SK-N-SH treated with all-trans-retinoic acid at 6 μM for 48 hours (cell line): ENCODE measurements at regions not wholly inside any gene's neighbourhood (a gene's known extent, or its start where the extent isn't known, plus 50 kb on each side); places are given as distances from the start of the nearest gene placed in this dataset.

Experiments
- ATAC-seq: fragments of 200-7000 bp; cut with Tn5 transposase; 3 replicates; pipeline ENCODE4 v1.9.1; 2020; ENCODE audit warnings: mild to moderate bottlenecking, moderate library complexity
- ARNTL ChIP-seq: fragments of 450-650 bp; formaldehyde crosslinking; IDR thresholded peaks from 2 replicates; pipeline ENCODE4 v1.5.0; 2020; ENCODE audit warnings: low read depth, mild to moderate bottlenecking, moderate library complexity, borderline replicate concordance
- ESRRG ChIP-seq: fragments of 250-450 bp; sonication (Bioruptor Pico); IDR thresholded peaks from 2 replicates; pipeline ENCODE4 v1.6.1; 2021; ENCODE audit warnings: mild to moderate bottlenecking
- GLIS3 ChIP-seq: fragments of 250-450 bp; sonication (Bioruptor Pico); IDR thresholded peaks from 2 replicates; pipeline ENCODE4 v1.5.0; 2020; ENCODE audit warnings: mild to moderate bottlenecking, moderate library complexity
- ISL1 ChIP-seq: fragments of 250-450 bp; sonication (Bioruptor Pico); IDR thresholded peaks from 2 replicates; pipeline ENCODE4 v2.1.2; 2022; ENCODE audit warnings: mild to moderate bottlenecking, moderate library complexity
- OSR1 ChIP-seq: fragments of 250-450 bp; sonication (Bioruptor Pico); IDR thresholded peaks from 2 replicates; pipeline ENCODE4 v1.8.0; 2022; ENCODE audit warnings: moderate library complexity, mild to moderate bottlenecking, inconsistent platforms
- PPARA ChIP-seq: fragments of 250-450 bp; sonication (Bioruptor Pico); IDR thresholded peaks from 2 replicates; pipeline ENCODE4 v1.5.0; 2020; ENCODE audit warnings: mild to moderate bottlenecking, borderline replicate concordance
- RARB ChIP-seq: fragments of 250-450 bp; sonication (Bioruptor Pico); IDR thresholded peaks from 2 replicates; pipeline ENCODE4 v1.8.0; 2021; ENCODE audit warnings: mild to moderate bottlenecking, moderate library complexity
- SNAI2 ChIP-seq: fragments of 250-450 bp; sonication (Bioruptor Pico); IDR thresholded peaks from 2 replicates; pipeline ENCODE4 v1.5.0; 2020; ENCODE audit warnings: mild to moderate bottlenecking, moderate library complexity
- TCF4 ChIP-seq: fragments of 250-450 bp; sonication (Bioruptor Pico); IDR thresholded peaks from 2 replicates; pipeline ENCODE4 v1.8.0; 2021; ENCODE audit warnings: mild to moderate bottlenecking, moderate library complexity, borderline replicate concordance
- TOX ChIP-seq: fragments of 250-450 bp; sonication (Bioruptor Pico); IDR thresholded peaks from 2 replicates; pipeline ENCODE4 v1.8.0; 2021; ENCODE audit warnings: mild to moderate bottlenecking, moderate library complexity, borderline replicate concordance
- ZC3H10 ChIP-seq: fragments of 250-450 bp; sonication (Bioruptor Pico); IDR thresholded peaks from 2 replicates; pipeline ENCODE4 v1.5.1; 2021; ENCODE audit warnings: mild to moderate bottlenecking, moderate library complexity
- ZFP3 ChIP-seq: fragments of 250-450 bp; sonication (Bioruptor Pico); IDR thresholded peaks from 2 replicates; pipeline ENCODE4 v1.5.0; 2020; ENCODE audit warnings: mild to moderate bottlenecking, moderate library complexity
- ZFP30 ChIP-seq: fragments of 450-650 bp; formaldehyde crosslinking; IDR thresholded peaks from 2 replicates; pipeline ENCODE4 v1.5.0; 2022; ENCODE audit warnings: mild to moderate bottlenecking, moderate library complexity
- ZNF565 ChIP-seq: fragments of 450-650 bp; formaldehyde crosslinking; conservative IDR thresholded peaks from 2 replicates; pipeline ENCODE4 v1.5.0; 2020; ENCODE audit warnings: low read depth, mild to moderate bottlenecking, moderate library complexity
- ZNF70 ChIP-seq: fragments of 450-650 bp; formaldehyde crosslinking; IDR thresholded peaks from 2 replicates; pipeline ENCODE4 v1.5.0; 2020; ENCODE audit warnings: mild to moderate bottlenecking, moderate library complexity
- TF ChIP-seq, protein P1 (sequence below): fragments of 250-450 bp; sonication (Bioruptor Pico); IDR thresholded peaks from 2 replicates; pipeline ENCODE4 v1.5.1; 2020; ENCODE audit warnings: low read depth, mild to moderate bottlenecking, moderate library complexity
- TF ChIP-seq, protein P2 (sequence below): fragments of 250-450 bp; sonication (Bioruptor Pico); IDR thresholded peaks from 2 replicates; pipeline ENCODE4 v1.8.0; 2021; ENCODE audit warnings: low read depth, mild to moderate bottlenecking, moderate library complexity, borderline replicate concordance
- TF ChIP-seq, protein P3 (sequence below): fragments of 250-450 bp; sonication (Bioruptor Pico); IDR thresholded peaks from 2 replicates; pipeline ENCODE4 v1.8.0; 2020; ENCODE audit warnings: mild to moderate bottlenecking, moderate library complexity, borderline replicate concordance
- TF ChIP-seq, protein P4 (sequence below): fragments of 250-450 bp; sonication (Bioruptor Pico); IDR thresholded peaks from 2 replicates; pipeline ENCODE4 v1.5.1; 2021; ENCODE audit warnings: mild to moderate bottlenecking, moderate library complexity
- TF ChIP-seq, protein P5 (sequence below): fragments of 250-450 bp; sonication (Bioruptor Pico); IDR thresholded peaks from 2 replicates; pipeline ENCODE4 v1.5.0; 2020; ENCODE audit warnings: mild to moderate bottlenecking, moderate library complexity

DNA sequence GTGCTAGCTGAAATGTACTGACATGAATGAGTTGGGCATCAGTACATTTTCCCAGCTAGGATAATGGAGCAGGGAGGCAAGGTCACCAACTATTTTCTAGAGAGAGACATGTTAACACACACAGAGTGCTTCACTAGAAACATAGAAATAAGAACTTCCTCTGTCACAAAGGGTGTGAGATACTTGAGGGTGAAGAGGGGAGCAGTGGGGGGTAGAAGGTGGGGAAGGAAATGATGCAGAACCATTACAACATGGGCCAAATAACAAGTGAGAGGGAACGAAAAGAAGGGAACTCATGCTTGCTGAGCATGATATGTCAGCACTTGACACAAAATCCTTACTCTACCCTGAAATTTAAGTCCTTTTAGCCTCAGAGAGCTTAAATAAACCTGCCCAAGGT lies 87.8 kb upstream of the RFC3 start:
- no peak for ATAC-seq
- TF ChIP-seq, protein P1, sequence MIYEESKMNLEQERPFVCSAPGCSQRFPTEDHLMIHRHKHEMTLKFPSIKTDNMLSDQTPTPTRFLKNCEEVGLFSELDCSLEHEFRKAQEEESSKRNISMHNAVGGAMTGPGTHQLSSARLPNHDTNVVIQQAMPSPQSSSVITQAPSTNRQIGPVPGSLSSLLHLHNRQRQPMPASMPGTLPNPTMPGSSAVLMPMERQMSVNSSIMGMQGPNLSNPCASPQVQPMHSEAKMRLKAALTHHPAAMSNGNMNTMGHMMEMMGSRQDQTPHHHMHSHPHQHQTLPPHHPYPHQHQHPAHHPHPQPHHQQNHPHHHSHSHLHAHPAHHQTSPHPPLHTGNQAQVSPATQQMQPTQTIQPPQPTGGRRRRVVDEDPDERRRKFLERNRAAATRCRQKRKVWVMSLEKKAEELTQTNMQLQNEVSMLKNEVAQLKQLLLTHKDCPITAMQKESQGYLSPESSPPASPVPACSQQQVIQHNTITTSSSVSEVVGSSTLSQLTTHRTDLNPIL = no peak
- TF ChIP-seq ZFP3 (CRISPR knock-in tag) (no peak), ZNF70 (CRISPR knock-in tag) (no peak)
- TF ChIP-seq, protein P2, sequence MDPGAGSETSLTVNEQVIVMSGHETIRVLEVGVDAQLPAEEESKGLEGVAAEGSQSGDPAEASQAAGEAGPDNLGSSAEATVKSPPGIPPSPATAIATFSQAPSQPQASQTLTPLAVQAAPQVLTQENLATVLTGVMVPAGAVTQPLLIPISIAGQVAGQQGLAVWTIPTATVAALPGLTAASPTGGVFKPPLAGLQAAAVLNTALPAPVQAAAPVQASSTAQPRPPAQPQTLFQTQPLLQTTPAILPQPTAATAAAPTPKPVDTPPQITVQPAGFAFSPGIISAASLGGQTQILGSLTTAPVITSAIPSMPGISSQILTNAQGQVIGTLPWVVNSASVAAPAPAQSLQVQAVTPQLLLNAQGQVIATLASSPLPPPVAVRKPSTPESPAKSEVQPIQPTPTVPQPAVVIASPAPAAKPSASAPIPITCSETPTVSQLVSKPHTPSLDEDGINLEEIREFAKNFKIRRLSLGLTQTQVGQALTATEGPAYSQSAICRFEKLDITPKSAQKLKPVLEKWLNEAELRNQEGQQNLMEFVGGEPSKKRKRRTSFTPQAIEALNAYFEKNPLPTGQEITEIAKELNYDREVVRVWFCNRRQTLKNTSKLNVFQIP (CRISPR knock-in tag) = no peak
- TF ChIP-seq, all 23 proteins: peak for 0

DNA sequence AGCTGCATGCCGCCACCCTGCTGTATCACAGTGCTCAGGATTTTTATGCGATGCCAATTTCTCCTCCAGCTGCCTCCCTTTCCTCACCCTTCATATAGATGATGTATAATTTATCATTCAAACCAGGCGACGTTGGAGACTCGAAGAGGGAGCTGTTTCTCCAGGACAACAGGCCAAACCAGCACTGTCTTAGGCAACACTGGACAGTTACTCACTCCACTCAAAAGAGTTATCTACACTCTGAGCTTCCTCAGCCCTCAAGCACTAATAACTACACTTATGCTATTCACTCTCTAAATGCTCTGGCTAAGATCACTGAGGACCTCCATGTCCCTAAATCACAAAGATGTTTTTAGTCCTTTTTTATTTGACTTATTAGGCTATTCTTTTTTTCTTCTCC lies 87.3 kb upstream of the RFC3 start:
- TF ChIP-seq, protein P3, sequence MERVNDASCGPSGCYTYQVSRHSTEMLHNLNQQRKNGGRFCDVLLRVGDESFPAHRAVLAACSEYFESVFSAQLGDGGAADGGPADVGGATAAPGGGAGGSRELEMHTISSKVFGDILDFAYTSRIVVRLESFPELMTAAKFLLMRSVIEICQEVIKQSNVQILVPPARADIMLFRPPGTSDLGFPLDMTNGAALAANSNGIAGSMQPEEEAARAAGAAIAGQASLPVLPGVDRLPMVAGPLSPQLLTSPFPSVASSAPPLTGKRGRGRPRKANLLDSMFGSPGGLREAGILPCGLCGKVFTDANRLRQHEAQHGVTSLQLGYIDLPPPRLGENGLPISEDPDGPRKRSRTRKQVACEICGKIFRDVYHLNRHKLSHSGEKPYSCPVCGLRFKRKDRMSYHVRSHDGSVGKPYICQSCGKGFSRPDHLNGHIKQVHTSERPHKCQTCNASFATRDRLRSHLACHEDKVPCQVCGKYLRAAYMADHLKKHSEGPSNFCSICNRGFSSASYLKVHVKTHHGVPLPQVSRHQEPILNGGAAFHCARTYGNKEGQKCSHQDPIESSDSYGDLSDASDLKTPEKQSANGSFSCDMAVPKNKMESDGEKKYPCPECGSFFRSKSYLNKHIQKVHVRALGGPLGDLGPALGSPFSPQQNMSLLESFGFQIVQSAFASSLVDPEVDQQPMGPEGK (CRISPR knock-in tag) = no peak
- TF ChIP-seq, protein P4, sequence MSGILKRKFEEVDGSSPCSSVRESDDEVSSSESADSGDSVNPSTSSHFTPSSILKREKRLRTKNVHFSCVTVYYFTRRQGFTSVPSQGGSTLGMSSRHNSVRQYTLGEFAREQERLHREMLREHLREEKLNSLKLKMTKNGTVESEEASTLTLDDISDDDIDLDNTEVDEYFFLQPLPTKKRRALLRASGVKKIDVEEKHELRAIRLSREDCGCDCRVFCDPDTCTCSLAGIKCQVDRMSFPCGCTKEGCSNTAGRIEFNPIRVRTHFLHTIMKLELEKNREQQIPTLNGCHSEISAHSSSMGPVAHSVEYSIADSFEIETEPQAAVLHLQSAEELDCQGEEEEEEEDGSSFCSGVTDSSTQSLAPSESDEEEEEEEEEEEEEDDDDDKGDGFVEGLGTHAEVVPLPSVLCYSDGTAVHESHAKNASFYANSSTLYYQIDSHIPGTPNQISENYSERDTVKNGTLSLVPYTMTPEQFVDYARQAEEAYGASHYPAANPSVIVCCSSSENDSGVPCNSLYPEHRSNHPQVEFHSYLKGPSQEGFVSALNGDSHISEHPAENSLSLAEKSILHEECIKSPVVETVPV (CRISPR knock-in tag) = no peak
- TF ChIP-seq SNAI2 (CRISPR knock-in tag) (no peak), PPARA (CRISPR knock-in tag) (no peak), ZNF70 (CRISPR knock-in tag) (no peak), RARB (CRISPR knock-in tag) (no peak), ARNTL (CRISPR knock-in tag) (no peak), ZFP30 (CRISPR knock-in tag) (no peak), TCF4 (CRISPR knock-in tag) (no peak), ESRRG (no peak), OSR1 (CRISPR knock-in tag) (no peak), TOX (no peak), GLIS3 (no peak), ZFP3 (CRISPR knock-in tag) (no peak), ISL1 (CRISPR knock-in tag) (no peak), ZC3H10 (no peak), ZNF565 (CRISPR knock-in tag) (no peak)
- TF ChIP-seq, protein P5, sequence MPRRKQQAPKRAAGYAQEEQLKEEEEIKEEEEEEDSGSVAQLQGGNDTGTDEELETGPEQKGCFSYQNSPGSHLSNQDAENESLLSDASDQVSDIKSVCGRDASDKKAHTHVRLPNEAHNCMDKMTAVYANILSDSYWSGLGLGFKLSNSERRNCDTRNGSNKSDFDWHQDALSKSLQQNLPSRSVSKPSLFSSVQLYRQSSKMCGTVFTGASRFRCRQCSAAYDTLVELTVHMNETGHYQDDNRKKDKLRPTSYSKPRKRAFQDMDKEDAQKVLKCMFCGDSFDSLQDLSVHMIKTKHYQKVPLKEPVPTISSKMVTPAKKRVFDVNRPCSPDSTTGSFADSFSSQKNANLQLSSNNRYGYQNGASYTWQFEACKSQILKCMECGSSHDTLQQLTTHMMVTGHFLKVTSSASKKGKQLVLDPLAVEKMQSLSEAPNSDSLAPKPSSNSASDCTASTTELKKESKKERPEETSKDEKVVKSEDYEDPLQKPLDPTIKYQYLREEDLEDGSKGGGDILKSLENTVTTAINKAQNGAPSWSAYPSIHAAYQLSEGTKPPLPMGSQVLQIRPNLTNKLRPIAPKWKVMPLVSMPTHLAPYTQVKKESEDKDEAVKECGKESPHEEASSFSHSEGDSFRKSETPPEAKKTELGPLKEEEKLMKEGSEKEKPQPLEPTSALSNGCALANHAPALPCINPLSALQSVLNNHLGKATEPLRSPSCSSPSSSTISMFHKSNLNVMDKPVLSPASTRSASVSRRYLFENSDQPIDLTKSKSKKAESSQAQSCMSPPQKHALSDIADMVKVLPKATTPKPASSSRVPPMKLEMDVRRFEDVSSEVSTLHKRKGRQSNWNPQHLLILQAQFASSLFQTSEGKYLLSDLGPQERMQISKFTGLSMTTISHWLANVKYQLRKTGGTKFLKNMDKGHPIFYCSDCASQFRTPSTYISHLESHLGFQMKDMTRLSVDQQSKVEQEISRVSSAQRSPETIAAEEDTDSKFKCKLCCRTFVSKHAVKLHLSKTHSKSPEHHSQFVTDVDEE (CRISPR knock-in tag) = no peak
- TF ChIP-seq, protein P2 (CRISPR knock-in tag) = no peak
- TF ChIP-seq, protein P1 = no peak
- ATAC-seq = no peak
